GM19463 (cell line): ENCODE measurements at regions not wholly inside any gene's neighbourhood (a gene's known extent, or its start where the extent isn't known, plus 50 kb on each side); places are given as distances from the start of the nearest gene placed in this dataset.

ENCODE experiments used
- ATAC-seq: cut with Tn5 transposase; IDR thresholded peaks from one replicate; pipeline ENCODE4 v1.9.1; 2021; ENCODE audit warnings: mild to moderate bottlenecking, moderate library complexity; ENCODE audit not compliant: unreplicated experiment

GRCh38 chr2:128797092-128797491 is 478.4 kb upstream of the HS6ST1 start:
- ATAC-seq = no peak

GRCh38 chr2:128797533-128797932 is 478.9 kb upstream of the HS6ST1 start:
- peak; percentile 26 for ATAC-seq

- ATAC-seq = peak; percentile 81
These were observed 479.3 kb upstream of the HS6ST1 start for GRCh38 chr2:128797937-128798336.

GRCh38 chr2:128798502-128799283 is 480.0 kb upstream of the HS6ST1 start:
- no peak for ATAC-seq

GRCh38 chr2:128799284-128799552 is 480.6 kb upstream of the HS6ST1 start:
- ATAC-seq = no peak

GRCh38 chr2:128799730-128800129 is 481.1 kb upstream of the HS6ST1 start:
- ATAC-seq = no peak

GRCh38 chr2:128801576-128801975 is 482.9 kb upstream of the HS6ST1 start:
- no peak for ATAC-seq

GRCh38 chr2:128803222-128803621 is 484.6 kb upstream of the HS6ST1 start:
- ATAC-seq = no peak

GRCh38 chr2:128805237-128805636 is 486.6 kb upstream of the HS6ST1 start:
- ATAC-seq = no peak

- ATAC-seq = no peak
These were observed 487.2 kb upstream of the HS6ST1 start for GRCh38 chr2:128805918-128806317.

- ATAC-seq = no peak
These were observed 488.6 kb upstream of the HS6ST1 start for GRCh38 chr2:128807317-128807716.

GRCh38 chr2:128808462-128809258 is 490.0 kb upstream of the HS6ST1 start:
- no peak for ATAC-seq

- ATAC-seq = no peak
These were observed 490.6 kb upstream of the HS6ST1 start for GRCh38 chr2:128809259-128809636.

GRCh38 chr2:128809880-128810279 is 491.2 kb upstream of the HS6ST1 start:
- no peak for ATAC-seq

GRCh38 chr2:128812183-128812940 is 493.7 kb upstream of the HS6ST1 start:
- no peak for ATAC-seq

- no peak for ATAC-seq
These were observed 494.8 kb upstream of the HS6ST1 start for GRCh38 chr2:128813352-128814034.

- ATAC-seq = no peak
These were observed 496.6 kb upstream of the HS6ST1 start for GRCh38 chr2:128815248-128815647.

GRCh38 chr2:128817171-128817570 is 498.5 kb upstream of the HS6ST1 start:
- ATAC-seq = no peak

- ATAC-seq = no peak
These were observed 499.1 kb upstream of the HS6ST1 start for GRCh38 chr2:128817813-128818212.

GRCh38 chr2:128818248-128818647 is 499.6 kb upstream of the HS6ST1 start:
- no peak for ATAC-seq
